ENCODE measurements at regions not wholly inside any gene's neighbourhood (a gene's known extent, or its start where the extent isn't known, plus 50 kb on each side); places are given as distances from the start of the nearest gene placed in this dataset.

GRCh38 chr6:23316131-23316530, 746.8 kb downstream of the HDGFL1 start (continued):
- TF ChIP-seq ZNF207 (IDR thresholded peaks at IDR 0.05; ENCODE audit: borderline replicate concordance): no peak
- TF ChIP-seq KLF11 (CRISPR knock-in tag; IDR thresholded peaks at IDR 0.05): no peak
- no peak for TF ChIP-seq TBX3 (IDR thresholded peaks at IDR 0.05; ENCODE audit: borderline replicate concordance)

- no peak overlapping the region for H2AFZ ChIP-seq (ENCODE audit: low read length)
- no peak overlapping the region for H3K4me2 ChIP-seq (ENCODE audit: low read depth, low read length)
- no peak for FAIRE-seq
- no peak for DNase-seq (ENCODE audit: low spot score)
- no peak overlapping the region for H3K27ac ChIP-seq (ENCODE audit: extremely low read length, insufficient read depth, low read length)
- no peaks in the 10 kb centered on the region for H3K79me2 ChIP-seq (ENCODE audit: insufficient read depth, low read length)
- H4K20me1 ChIP-seq (ENCODE audit: insufficient read depth, low read length): no peaks in the 10 kb centered on the region
- 3% methylated on average over 1 of the region's 1 CpG for WGBS (ENCODE audit: low lambda C conversion rate)
- in situ Hi-C loops (cut with HindIII; ENCODE audit: extremely low pct_ligation_motif_present, low pct_unique_long_range_greater_than_20kb): no loop called here
- peaks cover 95% of the 10 kb centered on the region for H3K9me3 ChIP-seq (ENCODE audit: low read length)
- BruUV-seq (replicated peaks): no TSS peak
- H3K36me3 ChIP-seq (replicated peaks in 1 of 2; ENCODE audit: control insufficient read depth in 1 of 2, insufficient read depth in 2 of 2, low read length in 2 of 2): no peaks in the 10 kb centered on the region
- POLR2A ChIA-PET: no interaction called here
- CTCF ChIA-PET (ENCODE audit: low intra/inter-chr PET ratio, low total read pairs): no interaction called here
- H3K4me3 ChIP-seq (replicated peaks in 1 of 3; ENCODE audit: insufficient read depth in 1 of 3, low read depth in 2 of 3, low read length in 3 of 3): no peak overlapping the region
- no peak overlapping the region for H3K9ac ChIP-seq (ENCODE audit: insufficient read depth, low read depth, low read length)
- H3K27me3 ChIP-seq (ENCODE audit: control insufficient read depth in 1 of 2, insufficient read depth in 2 of 2, low read length in 2 of 2): no peaks in the 10 kb centered on the region
- no peak for ATAC-seq
- TF ChIP-seq ZFP91 (CRISPR knock-in tag; IDR thresholded peaks at IDR 0.05; ENCODE audit: borderline replicate concordance): no peak
- TF ChIP-seq GPN1 (CRISPR knock-in tag; IDR thresholded peaks at IDR 0.05; ENCODE audit: borderline replicate concordance): no peak
- peak; percentile 20; the same call in 1 of the 2 replicates for TF ChIP-seq MAFF (IDR thresholded peaks at IDR 0.05; ENCODE audit: low read depth, low read length)
- no peak for TF ChIP-seq PLSCR1 (CRISPR knock-in tag; IDR thresholded peaks at IDR 0.05; ENCODE audit: borderline replicate concordance)
- TF ChIP-seq MAFK (conservative IDR thresholded peaks at IDR 0.05 in 1 of 2, IDR thresholded peaks at IDR 0.05 in 1 of 2; ENCODE audit: low read length in 2 of 2): peak; percentile 37 to 45; a peak in 3 of 4 replicates
- no peaks in the 10 kb centered on the region for H3K4me1 ChIP-seq (ENCODE audit: insufficient read depth, low read length)
- intact Hi-C loops (cut with micrococcal nuclease; ENCODE audit: unreplicated experiment): loop anchor here (10.0 kb wide), 1 partner anchor 1798 kb away; no protein-coding TSS in a partner anchor
These were observed 747.6 kb downstream of the HDGFL1 start for GRCh38 chr6:23316931-23317330.

Measured in HepG2 (cell line).